ENCODE measurements at regions not wholly inside any gene's neighbourhood (a gene's known extent, or its start where the extent isn't known, plus 50 kb on each side); places are given as distances from the start of the nearest gene placed in this dataset.

GRCh38 chr10:78274491-78274890 lies 240.8 kb downstream of the RPS24 start:
- Histone ChIP-seq H3K4me1 (ENCODE audit: control insufficient read depth in 1 of 2, insufficient read depth in 2 of 2, low read length in 2 of 2) (no peaks in the 10 kb centered on the region), H3K27me3 (ENCODE audit: control insufficient read depth in 1 of 2, insufficient read depth in 2 of 2, low read length in 2 of 2) (no peaks in the 10 kb centered on the region), H3K27ac (ENCODE audit: low read depth, low read length) (no peak overlapping the region), H3K4me3 (ENCODE audit: low read depth in 1 of 2, low read length in 2 of 2) (no peak overlapping the region), H3K9ac (ENCODE audit: low read depth in 1 of 2, low read length in 2 of 2) (no peak overlapping the region), H3K9me3 (ENCODE audit: control insufficient read depth in 1 of 2, low read length in 2 of 2) (no peaks in the 10 kb centered on the region), H3K36me3 (ENCODE audit: control insufficient read depth in 1 of 2, insufficient read depth in 2 of 2, low read length in 2 of 2) (no peaks in the 10 kb centered on the region)

GRCh38 chr10:78276139-78276538 lies 242.5 kb downstream of the RPS24 start:
- H3K9ac ChIP-seq (ENCODE audit: low read depth in 1 of 2, low read length in 2 of 2) = no peak overlapping the region
- H3K27ac ChIP-seq (ENCODE audit: low read depth, low read length) = no peak overlapping the region
- no peaks in the 10 kb centered on the region for H3K4me1 ChIP-seq (ENCODE audit: control insufficient read depth in 1 of 2, insufficient read depth in 2 of 2, low read length in 2 of 2)
- no peaks in the 10 kb centered on the region for H3K36me3 ChIP-seq (ENCODE audit: control insufficient read depth in 1 of 2, insufficient read depth in 2 of 2, low read length in 2 of 2)
- no peaks in the 10 kb centered on the region for H3K9me3 ChIP-seq (ENCODE audit: control insufficient read depth in 1 of 2, low read length in 2 of 2)
- no peak overlapping the region for H3K4me3 ChIP-seq (ENCODE audit: low read depth in 1 of 2, low read length in 2 of 2)
- no peaks in the 10 kb centered on the region for H3K27me3 ChIP-seq (ENCODE audit: control insufficient read depth in 1 of 2, insufficient read depth in 2 of 2, low read length in 2 of 2)

GRCh38 chr10:78277314-78278057 lies 243.8 kb downstream of the RPS24 start:
- Histone ChIP-seq H3K36me3 (ENCODE audit: control insufficient read depth in 1 of 2, insufficient read depth in 2 of 2, low read length in 2 of 2) (no peaks in the 10 kb centered on the region), H3K27me3 (ENCODE audit: control insufficient read depth in 1 of 2, insufficient read depth in 2 of 2, low read length in 2 of 2) (no peaks in the 10 kb centered on the region), H3K9ac (ENCODE audit: low read depth in 1 of 2, low read length in 2 of 2) (no peak overlapping the region), H3K27ac (ENCODE audit: low read depth, low read length) (no peak overlapping the region), H3K9me3 (ENCODE audit: control insufficient read depth in 1 of 2, low read length in 2 of 2) (no peaks in the 10 kb centered on the region), H3K4me3 (ENCODE audit: low read depth in 1 of 2, low read length in 2 of 2) (no peak overlapping the region), H3K4me1 (ENCODE audit: control insufficient read depth in 1 of 2, insufficient read depth in 2 of 2, low read length in 2 of 2) (no peaks in the 10 kb centered on the region)

GRCh38 chr10:78278058-78278404 lies 244.4 kb downstream of the RPS24 start:
- Histone ChIP-seq H3K9me3 (ENCODE audit: control insufficient read depth in 1 of 2, low read length in 2 of 2) (no peaks in the 10 kb centered on the region), H3K36me3 (ENCODE audit: control insufficient read depth in 1 of 2, insufficient read depth in 2 of 2, low read length in 2 of 2) (no peaks in the 10 kb centered on the region), H3K4me1 (ENCODE audit: control insufficient read depth in 1 of 2, insufficient read depth in 2 of 2, low read length in 2 of 2) (no peaks in the 10 kb centered on the region), H3K27ac (ENCODE audit: low read depth, low read length) (no peak overlapping the region), H3K4me3 (ENCODE audit: low read depth in 1 of 2, low read length in 2 of 2) (no peak overlapping the region), H3K27me3 (ENCODE audit: control insufficient read depth in 1 of 2, insufficient read depth in 2 of 2, low read length in 2 of 2) (no peaks in the 10 kb centered on the region), H3K9ac (ENCODE audit: low read depth in 1 of 2, low read length in 2 of 2) (no peak overlapping the region)

GRCh38 chr10:78279756-78280155 lies 246.1 kb downstream of the RPS24 start:
- no peaks in the 10 kb centered on the region for H3K36me3 ChIP-seq (ENCODE audit: control insufficient read depth in 1 of 2, insufficient read depth in 2 of 2, low read length in 2 of 2)
- no peaks in the 10 kb centered on the region for H3K9me3 ChIP-seq (ENCODE audit: control insufficient read depth in 1 of 2, low read length in 2 of 2)

GRCh38 chr10:78280604-78281003 lies 246.9 kb downstream of the RPS24 start:
- no peaks in the 10 kb centered on the region for H3K4me1 ChIP-seq (ENCODE audit: control insufficient read depth in 1 of 2, insufficient read depth in 2 of 2, low read length in 2 of 2)
- H3K9ac ChIP-seq (ENCODE audit: low read depth in 1 of 2, low read length in 2 of 2) = no peak overlapping the region
- H3K27me3 ChIP-seq (ENCODE audit: control insufficient read depth in 1 of 2, insufficient read depth in 2 of 2, low read length in 2 of 2) = no peaks in the 10 kb centered on the region
- H3K4me3 ChIP-seq (ENCODE audit: low read depth in 1 of 2, low read length in 2 of 2) = no peak overlapping the region
- H3K27ac ChIP-seq (ENCODE audit: low read depth, low read length) = no peak overlapping the region
- H3K9me3 ChIP-seq (ENCODE audit: control insufficient read depth in 1 of 2, low read length in 2 of 2) = no peaks in the 10 kb centered on the region
- no peaks in the 10 kb centered on the region for H3K36me3 ChIP-seq (ENCODE audit: control insufficient read depth in 1 of 2, insufficient read depth in 2 of 2, low read length in 2 of 2)

More at GRCh38 chr10:78279756-78280155, 246.1 kb downstream of the RPS24 start:
- no peaks in the 10 kb centered on the region for H3K4me1 ChIP-seq (ENCODE audit: control insufficient read depth in 1 of 2, insufficient read depth in 2 of 2, low read length in 2 of 2)
- no peak overlapping the region for H3K27ac ChIP-seq (ENCODE audit: low read depth, low read length)
- H3K27me3 ChIP-seq (ENCODE audit: control insufficient read depth in 1 of 2, insufficient read depth in 2 of 2, low read length in 2 of 2) = no peaks in the 10 kb centered on the region
- H3K4me3 ChIP-seq (ENCODE audit: low read depth in 1 of 2, low read length in 2 of 2) = no peak overlapping the region
- no peak overlapping the region for H3K9ac ChIP-seq (ENCODE audit: low read depth in 1 of 2, low read length in 2 of 2)

GRCh38 chr10:78281627-78282026 lies 248.0 kb downstream of the RPS24 start:
- Histone ChIP-seq H3K36me3 (ENCODE audit: control insufficient read depth in 1 of 2, insufficient read depth in 2 of 2, low read length in 2 of 2) (no peaks in the 10 kb centered on the region), H3K9ac (ENCODE audit: low read depth in 1 of 2, low read length in 2 of 2) (no peak overlapping the region), H3K4me3 (ENCODE audit: low read depth in 1 of 2, low read length in 2 of 2) (no peak overlapping the region), H3K4me1 (ENCODE audit: control insufficient read depth in 1 of 2, insufficient read depth in 2 of 2, low read length in 2 of 2) (no peaks in the 10 kb centered on the region), H3K27me3 (ENCODE audit: control insufficient read depth in 1 of 2, insufficient read depth in 2 of 2, low read length in 2 of 2) (no peaks in the 10 kb centered on the region), H3K9me3 (ENCODE audit: control insufficient read depth in 1 of 2, low read length in 2 of 2) (no peaks in the 10 kb centered on the region), H3K27ac (ENCODE audit: low read depth, low read length) (no peak overlapping the region)

GRCh38 chr10:78283069-78283682 lies 249.5 kb downstream of the RPS24 start:
- Histone ChIP-seq H3K36me3 (ENCODE audit: control insufficient read depth in 1 of 2, insufficient read depth in 2 of 2, low read length in 2 of 2) (no peaks in the 10 kb centered on the region), H3K27me3 (ENCODE audit: control insufficient read depth in 1 of 2, insufficient read depth in 2 of 2, low read length in 2 of 2) (no peaks in the 10 kb centered on the region), H3K4me1 (ENCODE audit: control insufficient read depth in 1 of 2, insufficient read depth in 2 of 2, low read length in 2 of 2) (no peaks in the 10 kb centered on the region), H3K4me3 (ENCODE audit: low read depth in 1 of 2, low read length in 2 of 2) (no peak overlapping the region), H3K9ac (ENCODE audit: low read depth in 1 of 2, low read length in 2 of 2) (no peak overlapping the region), H3K9me3 (ENCODE audit: control insufficient read depth in 1 of 2, low read length in 2 of 2) (no peaks in the 10 kb centered on the region), H3K27ac (ENCODE audit: low read depth, low read length) (no peak overlapping the region)

GRCh38 chr10:78284381-78284780 lies 250.7 kb downstream of the RPS24 start:
- Histone ChIP-seq H3K9me3 (ENCODE audit: control insufficient read depth in 1 of 2, low read length in 2 of 2) (no peaks in the 10 kb centered on the region), H3K27ac (ENCODE audit: low read depth, low read length) (no peak overlapping the region), H3K4me1 (ENCODE audit: control insufficient read depth in 1 of 2, insufficient read depth in 2 of 2, low read length in 2 of 2) (no peaks in the 10 kb centered on the region), H3K9ac (ENCODE audit: low read depth in 1 of 2, low read length in 2 of 2) (no peak overlapping the region), H3K4me3 (ENCODE audit: low read depth in 1 of 2, low read length in 2 of 2) (no peak overlapping the region), H3K27me3 (ENCODE audit: control insufficient read depth in 1 of 2, insufficient read depth in 2 of 2, low read length in 2 of 2) (no peaks in the 10 kb centered on the region), H3K36me3 (ENCODE audit: control insufficient read depth in 1 of 2, insufficient read depth in 2 of 2, low read length in 2 of 2) (no peaks in the 10 kb centered on the region)

- H3K9ac ChIP-seq (ENCODE audit: low read depth in 1 of 2, low read length in 2 of 2) = no peak overlapping the region
- H3K27ac ChIP-seq (ENCODE audit: low read depth, low read length) = no peak overlapping the region
- no peak overlapping the region for H3K4me3 ChIP-seq (ENCODE audit: low read depth in 1 of 2, low read length in 2 of 2)
- H3K4me1 ChIP-seq (ENCODE audit: control insufficient read depth in 1 of 2, insufficient read depth in 2 of 2, low read length in 2 of 2) = no peaks in the 10 kb centered on the region
- no peaks in the 10 kb centered on the region for H3K9me3 ChIP-seq (ENCODE audit: control insufficient read depth in 1 of 2, low read length in 2 of 2)
- no peaks in the 10 kb centered on the region for H3K36me3 ChIP-seq (ENCODE audit: control insufficient read depth in 1 of 2, insufficient read depth in 2 of 2, low read length in 2 of 2)
- H3K27me3 ChIP-seq (ENCODE audit: control insufficient read depth in 1 of 2, insufficient read depth in 2 of 2, low read length in 2 of 2) = no peaks in the 10 kb centered on the region
Measured at GRCh38 chr10:78285226-78285625, 251.6 kb downstream of the RPS24 start.
